Neutrophil (primary cell): ENCODE measurements at regions not wholly inside any gene's neighbourhood (a gene's known extent, or its start where the extent isn't known, plus 50 kb on each side); places are given as distances from the start of the nearest gene placed in this dataset.

Experiments used
- H3K27ac ChIP-seq: fragments of 200-600 bp; sonication (generic); 2 replicates; pipeline ENCODE4 v1.5.1; 2016; ENCODE audit warnings: mild to moderate bottlenecking, moderate library complexity
- H3K27me3 ChIP-seq: fragments of 200-600 bp; sonication (generic); 2 replicates; pipeline ENCODE4 v1.6.0; 2016; ENCODE audit warnings: mild to moderate bottlenecking
- H3K36me3 ChIP-seq: fragments of 200-600 bp; sonication (generic); 2 replicates; pipeline ENCODE4 v1.5.1; 2017
- H3K4me1 ChIP-seq, 2 experiments: fragments of 200-600 bp in 1 of 2; sonication (generic) in 1 of 2; 1 replicate in 1 of 2; 2 replicates in 1 of 2; pipeline versions ENCODE4 v1.5.1 to v1.6.1; 2013 to 2016; ENCODE audit warnings: low read depth in 1 of 2, low read length in 1 of 2, mild to moderate bottlenecking in 1 of 2, moderate library complexity in 1 of 2; ENCODE audit not compliant: control insufficient read depth in 1 of 2, insufficient read depth in 1 of 2
- H3K4me3 ChIP-seq, 2 experiments: fragments of 200-600 bp in 1 of 2; sonication (generic) in 1 of 2; 1 replicate in 1 of 2; 2 replicates in 1 of 2; pipeline ENCODE4 v1.5.1; 2013 to 2016; ENCODE audit warnings: low read depth in 1 of 2, low read length in 1 of 2, mild to moderate bottlenecking in 1 of 2, moderate library complexity in 1 of 2
- H3K9me3 ChIP-seq: fragments of 200-600 bp; sonication (generic); 2 replicates; pipeline ENCODE4 v1.5.1; 2016
- CTCF ChIP-seq: fragments of 200-600 bp; sonication (generic); IDR thresholded peaks from 2 replicates; pipeline ENCODE4 v1.5.1; 2016; ENCODE audit warnings: antibody characterized with exemption

GRCh38 chr11:25769287-25769686 lies 562.6 kb upstream of the ANO3 start:
- no peak for TF ChIP-seq CTCF
- Histone ChIP-seq H3K27ac (no peak overlapping the region), H3K4me3 (no peak overlapping the region), H3K27me3 (no peaks in the 10 kb centered on the region), H3K36me3 (no peaks in the 10 kb centered on the region), H3K4me1 (no peaks in the 10 kb centered on the region), H3K9me3 (no peaks in the 10 kb centered on the region)

DNA sequence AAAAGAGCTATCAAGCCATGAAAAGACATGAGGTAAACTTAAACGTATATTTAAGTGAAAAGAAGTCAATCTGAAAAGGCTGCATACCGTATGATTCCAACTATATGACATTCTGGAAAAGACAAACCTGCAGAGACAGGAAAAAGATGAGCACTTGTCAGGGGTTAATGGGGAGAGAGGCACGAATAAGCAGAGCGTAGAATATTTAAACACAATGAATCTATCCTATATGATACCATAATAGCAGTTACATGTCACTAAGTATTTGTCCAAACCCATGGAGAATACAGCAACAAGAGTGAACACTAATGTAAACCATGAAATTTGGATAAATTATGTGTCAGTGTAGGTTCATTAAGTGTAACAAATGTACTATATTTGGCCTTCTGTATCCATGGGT lies 560.3 kb upstream of the ANO3 start:
- Histone ChIP-seq H3K4me1 (no peaks in the 10 kb centered on the region), H3K9me3 (no peaks in the 10 kb centered on the region), H3K27ac (no peak overlapping the region), H3K27me3 (no peaks in the 10 kb centered on the region), H3K4me3 (no peak overlapping the region), H3K36me3 (no peaks in the 10 kb centered on the region)
- no peak for TF ChIP-seq CTCF

GRCh38 chr11:25775603-25776002 lies 556.3 kb upstream of the ANO3 start:
- no peak overlapping the region for H3K4me3 ChIP-seq
- no peaks in the 10 kb centered on the region for H3K4me1 ChIP-seq
- H3K27ac ChIP-seq = no peak overlapping the region
- H3K9me3 ChIP-seq = no peaks in the 10 kb centered on the region
- H3K36me3 ChIP-seq = no peaks in the 10 kb centered on the region
- no peak for TF ChIP-seq CTCF
- H3K27me3 ChIP-seq = no peaks in the 10 kb centered on the region

DNA sequence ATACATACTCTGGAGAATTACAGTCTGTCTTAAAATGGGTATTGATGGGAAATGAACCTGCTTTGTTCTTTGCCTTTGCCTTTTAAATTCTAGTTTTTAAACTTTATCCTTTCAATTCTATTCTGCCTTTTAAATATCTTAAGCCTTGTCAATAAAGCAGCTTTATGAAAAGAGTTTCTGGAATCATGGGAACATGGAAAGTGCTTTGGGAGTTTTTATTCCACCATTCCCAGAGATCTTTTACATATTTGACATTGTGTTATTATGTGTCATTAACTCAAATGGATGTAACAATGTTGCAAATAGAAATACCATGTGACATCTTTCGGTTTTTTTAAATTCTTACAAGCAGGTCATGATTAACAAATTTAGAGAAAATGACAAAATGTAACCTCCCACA lies 555.7 kb upstream of the ANO3 start:
- Histone ChIP-seq H3K36me3 (no peaks in the 10 kb centered on the region), H3K9me3 (no peaks in the 10 kb centered on the region), H3K27me3 (no peaks in the 10 kb centered on the region), H3K27ac (no peak overlapping the region), H3K4me3 (no peak overlapping the region), H3K4me1 (no peaks in the 10 kb centered on the region)
- TF ChIP-seq CTCF = no peak

DNA sequence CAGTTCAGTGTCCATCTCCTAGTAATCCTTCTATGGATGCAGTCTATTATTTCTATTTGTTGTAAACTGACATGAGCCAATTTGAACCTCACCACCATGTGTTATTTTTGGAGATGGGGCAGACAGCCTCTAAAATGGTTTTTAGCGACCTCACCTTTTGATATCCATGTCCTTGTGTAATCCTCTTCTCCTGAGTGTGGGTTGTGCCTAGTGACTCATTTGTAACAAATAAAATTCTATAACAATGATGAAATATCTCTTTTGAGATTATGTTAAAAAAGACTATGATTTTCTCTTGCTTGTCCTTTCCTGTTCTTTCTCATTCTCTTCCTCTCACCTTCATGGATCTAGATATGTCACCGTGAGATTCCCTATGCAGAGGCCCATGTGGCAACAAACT lies 554.6 kb upstream of the ANO3 start:
- no peak for TF ChIP-seq CTCF
- Histone ChIP-seq H3K36me3 (no peaks in the 10 kb centered on the region), H3K4me1 (no peaks in the 10 kb centered on the region), H3K9me3 (no peaks in the 10 kb centered on the region), H3K27ac (no peak overlapping the region), H3K4me3 (no peak overlapping the region), H3K27me3 (no peaks in the 10 kb centered on the region)

DNA sequence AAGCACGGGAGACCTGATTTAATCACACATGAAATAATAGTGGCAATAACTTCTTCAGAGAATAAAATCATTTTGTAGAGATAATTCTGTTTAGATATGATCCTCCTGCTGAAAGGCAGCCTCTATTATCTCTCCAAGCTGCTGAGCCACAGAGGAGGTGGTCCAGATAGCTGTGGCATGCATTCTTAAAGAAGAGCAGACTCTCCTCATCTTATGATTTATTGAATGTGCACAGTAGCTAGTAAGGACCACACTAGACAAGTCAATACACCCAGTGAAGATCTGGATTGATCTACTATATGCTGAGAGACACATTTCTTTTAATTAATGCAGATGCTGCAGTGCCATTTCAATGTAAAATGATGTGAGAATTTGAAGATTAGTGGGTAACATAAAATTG lies 552.9 kb upstream of the ANO3 start:
- Histone ChIP-seq H3K27me3 (no peaks in the 10 kb centered on the region), H3K9me3 (no peaks in the 10 kb centered on the region), H3K36me3 (no peaks in the 10 kb centered on the region), H3K4me1 (no peaks in the 10 kb centered on the region), H3K27ac (no peak overlapping the region), H3K4me3 (no peak overlapping the region)
- no peak for TF ChIP-seq CTCF
